Esophagus muscularis mucosa (tissue), 3 donors: ENCODE measurements at regions not wholly inside any gene's neighbourhood (a gene's known extent, or its start where the extent isn't known, plus 50 kb on each side); places are given as distances from the start of the nearest gene placed in this dataset.

Source experiments
- CTCF ChIP-seq, 3 experiments: fragments of 200-600 bp in 2 of 3; fragments of 450-650 bp in 1 of 3; sonication (generic) in 2 of 3; IDR thresholded peaks; one replicate each; pipeline ENCODE4 v1.5.1; 2017 to 2019; ENCODE audit warnings: antibody characterized with exemption in 3 of 3, mild to moderate bottlenecking in 2 of 3, moderate library complexity in 1 of 3
- POLR2A ChIP-seq: fragments of 450-650 bp; IDR thresholded peaks from one replicate; pipeline ENCODE4 v1.6.1; 2017; ENCODE audit warnings: antibody characterized with exemption, moderate library complexity, mild to moderate bottlenecking, low read depth
- POLR2AphosphoS5 ChIP-seq, 2 donors: sonication (generic); formaldehyde crosslinking; IDR thresholded peaks; one replicate each; pipeline ENCODE4 v1.6.1; 2017; ENCODE audit warnings: antibody characterized with exemption in 2 of 2

DNA sequence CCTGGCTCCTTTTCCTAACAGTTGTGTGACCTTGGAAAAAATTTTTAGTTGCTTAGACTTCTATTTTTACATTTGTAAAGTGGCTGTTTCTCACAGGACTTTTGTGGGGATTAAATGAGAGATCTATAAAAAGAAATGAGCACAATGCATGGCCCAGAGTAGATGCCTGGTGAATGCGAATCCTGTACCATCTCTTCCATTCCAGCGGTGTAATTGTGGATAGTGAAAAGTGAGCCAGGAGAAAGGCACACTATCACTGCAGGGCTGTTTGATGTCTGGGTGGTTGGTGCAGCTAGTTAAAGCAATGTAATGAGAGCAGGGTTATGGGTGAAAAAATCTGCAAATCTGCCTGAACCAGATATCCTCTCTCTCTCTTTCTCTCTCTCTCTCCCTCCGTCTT is 347.5 kb upstream of the CITED2 start:
- TF ChIP-seq CTCF (IDR thresholded peaks at IDR 0.05) (no peak), POLR2A (no peak), POLR2AphosphoS5 (IDR thresholded peaks at IDR 0.05) (no peak)
